ENCODE measurements at regions not wholly inside any gene's neighbourhood (a gene's known extent, or its start where the extent isn't known, plus 50 kb on each side); places are given as distances from the start of the nearest gene placed in this dataset.
"Not testable (repeated sequence)": the region's sequence is repeated elsewhere in the genome, so short reads cannot be mapped to it uniquely, and the experiment has no call there.

GRCh38 chr1:30001011-30001731, 722.2 kb downstream of the MATN1 start:
- DNase-seq (ENCODE audit: insufficient read length), result no peak
- no peak for TF ChIP-seq TAF1 (IDR thresholded peaks at IDR 0.05; ENCODE audit: borderline replicate concordance, low read depth, low read length)
- TF ChIP-seq POLR2AphosphoS5 (IDR thresholded peaks at IDR 0.05; ENCODE audit: low read depth, low read length), result no peak
- TF ChIP-seq POLR2A (IDR thresholded peaks at IDR 0.05; ENCODE audit: low read depth, low read length), result no peak
- no peak for FAIRE-seq

GRCh38 chr1:30000266-30000665, 723.1 kb downstream of the MATN1 start:
- no peak for FAIRE-seq
- DNase-seq (ENCODE audit: insufficient read length), result no peak
- TF ChIP-seq POLR2A (IDR thresholded peaks at IDR 0.05; ENCODE audit: low read depth, low read length) (no peak), POLR2AphosphoS5 (IDR thresholded peaks at IDR 0.05; ENCODE audit: low read depth, low read length) (no peak), TAF1 (IDR thresholded peaks at IDR 0.05; ENCODE audit: borderline replicate concordance, low read depth, low read length) (no peak)

GRCh38 chr1:29999595-29999994, 723.8 kb downstream of the MATN1 start:
- FAIRE-seq, result no peak
- no peak for TF ChIP-seq POLR2A (IDR thresholded peaks at IDR 0.05; ENCODE audit: low read depth, low read length)

GRCh38 chr1:29998686-29999085, 724.7 kb downstream of the MATN1 start:
- FAIRE-seq, result no peak
- TF ChIP-seq TAF1 (IDR thresholded peaks at IDR 0.05; ENCODE audit: borderline replicate concordance, low read depth, low read length) (no peak), POLR2A (IDR thresholded peaks at IDR 0.05; ENCODE audit: low read depth, low read length) (no peak), POLR2AphosphoS5 (IDR thresholded peaks at IDR 0.05; ENCODE audit: low read depth, low read length) (no peak)

More at GRCh38 chr1:29999595-29999994, 723.8 kb downstream of the MATN1 start:
- DNase-seq (ENCODE audit: insufficient read length), result no peak

GRCh38 chr1:29997818-29998217, 725.6 kb downstream of the MATN1 start:
- not testable (repeated sequence) for FAIRE-seq; DNase-seq (ENCODE audit: insufficient read length)

More at GRCh38 chr1:29998686-29999085, 724.7 kb downstream of the MATN1 start:
- DNase-seq (ENCODE audit: insufficient read length), result no peak

- DNase-seq (ENCODE audit: insufficient read length) (no peak), FAIRE-seq (no peak)
- TF ChIP-seq TAF1 (IDR thresholded peaks at IDR 0.05; ENCODE audit: borderline replicate concordance, low read depth, low read length) (no peak), POLR2A (IDR thresholded peaks at IDR 0.05; ENCODE audit: low read depth, low read length) (no peak), POLR2AphosphoS5 (IDR thresholded peaks at IDR 0.05; ENCODE audit: low read depth, low read length) (no peak)
These were observed 729.4 kb downstream of the MATN1 start for GRCh38 chr1:29993950-29994349.

GRCh38 chr1:29991815-29992214, 731.6 kb downstream of the MATN1 start:
- TF ChIP-seq POLR2A (IDR thresholded peaks at IDR 0.05; ENCODE audit: low read depth, low read length) (no peak), POLR2AphosphoS5 (IDR thresholded peaks at IDR 0.05; ENCODE audit: low read depth, low read length) (no peak), TAF1 (IDR thresholded peaks at IDR 0.05; ENCODE audit: borderline replicate concordance, low read depth, low read length) (no peak)
- DNase-seq (ENCODE audit: insufficient read length) (no peak), FAIRE-seq (no peak)

- no peak for DNase-seq (ENCODE audit: insufficient read length)
- FAIRE-seq, result no peak
- TF ChIP-seq TAF1 (IDR thresholded peaks at IDR 0.05; ENCODE audit: borderline replicate concordance, low read depth, low read length) (no peak), POLR2A (IDR thresholded peaks at IDR 0.05; ENCODE audit: low read depth, low read length) (no peak), POLR2AphosphoS5 (IDR thresholded peaks at IDR 0.05; ENCODE audit: low read depth, low read length) (no peak)
These were observed 732.4 kb downstream of the MATN1 start for GRCh38 chr1:29991025-29991424.

GRCh38 chr1:29990304-29990703, 733.1 kb downstream of the MATN1 start:
- DNase-seq (ENCODE audit: insufficient read length) (no peak), FAIRE-seq (no peak)
- TF ChIP-seq POLR2A (IDR thresholded peaks at IDR 0.05; ENCODE audit: low read depth, low read length), result no peak
- TF ChIP-seq POLR2AphosphoS5 (IDR thresholded peaks at IDR 0.05; ENCODE audit: low read depth, low read length), result no peak
- no peak for TF ChIP-seq TAF1 (IDR thresholded peaks at IDR 0.05; ENCODE audit: borderline replicate concordance, low read depth, low read length)

GRCh38 chr1:29986986-29987385, 736.4 kb downstream of the MATN1 start:
- no peak for DNase-seq (ENCODE audit: insufficient read length)

GRCh38 chr1:29985606-29985945, 737.8 kb downstream of the MATN1 start:
- DNase-seq (ENCODE audit: insufficient read length) (no peak), FAIRE-seq (no peak)
- TF ChIP-seq POLR2A (IDR thresholded peaks at IDR 0.05; ENCODE audit: low read depth, low read length) (no peak), TAF1 (IDR thresholded peaks at IDR 0.05; ENCODE audit: borderline replicate concordance, low read depth, low read length) (no peak), POLR2AphosphoS5 (IDR thresholded peaks at IDR 0.05; ENCODE audit: low read depth, low read length) (no peak)

More at GRCh38 chr1:29986986-29987385, 736.4 kb downstream of the MATN1 start:
- TF ChIP-seq POLR2A (IDR thresholded peaks at IDR 0.05; ENCODE audit: low read depth, low read length) (no peak), TAF1 (IDR thresholded peaks at IDR 0.05; ENCODE audit: borderline replicate concordance, low read depth, low read length) (no peak), POLR2AphosphoS5 (IDR thresholded peaks at IDR 0.05; ENCODE audit: low read depth, low read length) (no peak)
- no peak for FAIRE-seq

GRCh38 chr1:29984862-29985605, 738.4 kb downstream of the MATN1 start:
- DNase-seq (ENCODE audit: insufficient read length) (no peak), FAIRE-seq (no peak)
- TF ChIP-seq TAF1 (IDR thresholded peaks at IDR 0.05; ENCODE audit: borderline replicate concordance, low read depth, low read length) (no peak), POLR2A (IDR thresholded peaks at IDR 0.05; ENCODE audit: low read depth, low read length) (no peak), POLR2AphosphoS5 (IDR thresholded peaks at IDR 0.05; ENCODE audit: low read depth, low read length) (no peak)
